HEK293T (cell line): ENCODE measurements at regions not wholly inside any gene's neighbourhood (a gene's known extent, or its start where the extent isn't known, plus 50 kb on each side); places are given as distances from the start of the nearest gene placed in this dataset.

Source experiments
- CTCF ChIA-PET: fragments of 350-600 bp; formaldehyde crosslinking; extraction: SDS; loops from one replicate; lab custom pipeline; 2021; ENCODE audit warnings: antibody characterized with exemption, inconsistent platforms; lab: Yijun Ruan, JAX
- POLR2A ChIA-PET: fragments of 350-600 bp; formaldehyde crosslinking; extraction: SDS; loops from one replicate; lab custom pipeline; 2020; ENCODE audit warnings: antibody characterized with exemption, inconsistent platforms; lab: Yijun Ruan, JAX
- DNase-seq: peaks from one replicate; pipeline ENCODE4 v3.0.0; 2012; ENCODE audit warnings: mixed read lengths; ENCODE audit errors: extremely low spot score
- ARNT ChIP-seq: fragments of 450-650 bp; IDR thresholded peaks from 2 replicates; pipeline ENCODE4 v1.6.1; 2017; ENCODE audit warnings: mild to moderate bottlenecking
- BHLHE40 ChIP-seq: fragments of 450-650 bp; IDR thresholded peaks from 2 replicates; pipeline ENCODE4 v1.6.1; 2016; ENCODE audit warnings: mild to moderate bottlenecking, moderate library complexity, borderline replicate concordance
- CTBP1 ChIP-seq: fragments of 450-650 bp; IDR thresholded peaks from 2 replicates; pipeline ENCODE4 v1.6.1; 2016; ENCODE audit warnings: borderline replicate concordance
- ELF4 ChIP-seq: fragments of 450-650 bp; IDR thresholded peaks from 2 replicates; pipeline ENCODE4 v1.6.1; 2017; ENCODE audit warnings: antibody characterized with exemption
- FOXA1 ChIP-seq: fragments of 450-650 bp; IDR thresholded peaks from 2 replicates; pipeline ENCODE4 v1.6.1; 2016; ENCODE audit warnings: mild to moderate bottlenecking
- FOXK2 ChIP-seq: fragments of 450-650 bp; IDR thresholded peaks from 2 replicates; pipeline ENCODE4 v1.6.1; 2016; ENCODE audit warnings: mild to moderate bottlenecking
- FOXM1 ChIP-seq: fragments of 450-650 bp; IDR thresholded peaks from 2 replicates; pipeline ENCODE4 v1.6.1; 2017; ENCODE audit warnings: mild to moderate bottlenecking, borderline replicate concordance
- HDGF ChIP-seq: fragments of 450-650 bp; IDR thresholded peaks from 2 replicates; pipeline ENCODE4 v1.6.1; 2017; ENCODE audit warnings: antibody characterized with exemption, borderline replicate concordance
- L3MBTL2 ChIP-seq: fragments of 450-650 bp; conservative IDR thresholded peaks from 2 replicates; pipeline ENCODE4 v1.6.1; 2016; ENCODE audit warnings: mild to moderate bottlenecking
- LEF1 ChIP-seq: fragments of 450-650 bp; IDR thresholded peaks from 2 replicates; pipeline ENCODE4 v1.6.1; 2017; ENCODE audit warnings: mild to moderate bottlenecking, borderline replicate concordance
- NFRKB ChIP-seq: fragments of 450-650 bp; IDR thresholded peaks from 2 replicates; pipeline ENCODE4 v1.6.1; 2016; ENCODE audit warnings: mild to moderate bottlenecking, moderate library complexity
- PKNOX1 ChIP-seq: fragments of 450-650 bp; IDR thresholded peaks from 2 replicates; pipeline ENCODE4 v1.6.1; 2016
- SP1 ChIP-seq: fragments of 450-650 bp; IDR thresholded peaks from 2 replicates; pipeline ENCODE4 v1.6.1; 2017
- SUZ12 ChIP-seq: fragments of 450-650 bp; IDR thresholded peaks from 2 replicates; pipeline ENCODE4 v1.6.1; 2016; ENCODE audit warnings: mild to moderate bottlenecking
- TARDBP ChIP-seq: fragments of 450-650 bp; IDR thresholded peaks from 2 replicates; pipeline ENCODE4 v1.6.1; 2016
- ZNF384 ChIP-seq: fragments of 450-650 bp; IDR thresholded peaks from 2 replicates; pipeline ENCODE4 v1.6.1; 2016

GRCh38 chr12:124653169-124653931, 85.9 kb upstream of the NCOR2 start:
- no peak for TF ChIP-seq CTBP1
- no peak for TF ChIP-seq SUZ12
- TF ChIP-seq HDGF: no peak
- no peak for TF ChIP-seq NFRKB
- TF ChIP-seq PKNOX1: no peak
- TF ChIP-seq L3MBTL2: no peak
- no peak for TF ChIP-seq ARNT
- TF ChIP-seq ELF4: no peak
- no peak for TF ChIP-seq LEF1
- no peak for TF ChIP-seq SP1
- no peak for TF ChIP-seq BHLHE40
- CTCF ChIA-PET: interaction anchor here (0.7 kb wide), 1 partner anchor 1051 kb away, joined by 4 read pairs; no protein-coding TSS in a partner anchor
- POLR2A ChIA-PET: no interaction called here
- DNase-seq: no peak

- no peak for TF ChIP-seq NFRKB
- TF ChIP-seq TARDBP: no peak
- TF ChIP-seq SP1: no peak
- ChIA-PET CTCF (interaction anchor here (0.7 kb wide), 1 partner anchor 1050 kb away, joined by 4 read pairs; no protein-coding TSS in a partner anchor), POLR2A (interaction anchor here (1.8 kb wide), 1 partner anchor 11 kb away, joined by 4 read pairs; no protein-coding TSS in a partner anchor)
- DNase-seq: no peak
Observed at GRCh38 chr12:124652661-124653060, 85.2 kb upstream of the NCOR2 start.

DNA sequence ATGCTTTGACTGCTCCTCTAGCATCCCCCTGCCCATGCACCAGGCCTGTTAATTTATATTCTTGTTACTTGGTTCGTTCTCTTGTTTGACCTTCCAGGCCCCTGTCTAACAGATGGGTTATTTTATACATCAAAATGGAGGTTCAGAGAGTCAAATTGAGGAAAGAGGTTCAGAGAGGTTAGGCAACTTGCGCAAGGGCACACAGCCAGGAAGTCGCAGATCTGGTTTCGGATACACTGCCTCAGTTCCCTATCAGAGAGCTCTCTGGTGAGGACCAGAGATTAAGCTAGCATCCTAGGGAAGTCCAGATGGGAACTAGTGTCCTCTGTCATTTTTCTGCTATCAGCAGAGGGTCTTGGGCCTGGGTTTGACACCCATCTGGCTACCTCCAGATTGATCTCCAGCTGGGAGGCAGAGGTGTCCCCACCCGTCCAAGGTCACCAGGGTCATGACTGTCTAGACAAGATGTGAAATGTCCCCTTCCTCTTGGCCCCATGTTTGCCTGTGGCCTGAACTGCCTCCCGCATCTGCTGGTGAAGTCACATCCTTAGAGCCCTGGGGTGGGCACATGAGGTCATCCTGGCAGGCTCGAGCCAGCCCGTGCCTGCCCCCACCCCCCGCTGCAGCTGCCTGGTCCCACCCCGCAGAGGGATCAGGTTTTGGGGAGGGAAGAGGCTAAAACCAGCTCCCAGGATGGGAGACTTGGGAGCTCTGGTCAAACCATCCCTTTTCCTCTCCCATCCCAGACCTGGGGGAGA, 84.3 kb upstream of the NCOR2 start:
- ChIA-PET CTCF (no interaction called here), POLR2A (interaction anchor here (0.7 to 1.8 kb wide), 2 partner anchors 10 to 47 kb away, joined by 3 to 4 read pairs; no protein-coding TSS in a partner anchor)
- TF ChIP-seq TARDBP: no peak
- no peak for TF ChIP-seq ARNT
- no peak for TF ChIP-seq PKNOX1
- no peak for TF ChIP-seq L3MBTL2
- no peak for TF ChIP-seq FOXK2
- TF ChIP-seq CTBP1: no peak
- TF ChIP-seq NFRKB: no peak
- no peak for DNase-seq

DNA sequence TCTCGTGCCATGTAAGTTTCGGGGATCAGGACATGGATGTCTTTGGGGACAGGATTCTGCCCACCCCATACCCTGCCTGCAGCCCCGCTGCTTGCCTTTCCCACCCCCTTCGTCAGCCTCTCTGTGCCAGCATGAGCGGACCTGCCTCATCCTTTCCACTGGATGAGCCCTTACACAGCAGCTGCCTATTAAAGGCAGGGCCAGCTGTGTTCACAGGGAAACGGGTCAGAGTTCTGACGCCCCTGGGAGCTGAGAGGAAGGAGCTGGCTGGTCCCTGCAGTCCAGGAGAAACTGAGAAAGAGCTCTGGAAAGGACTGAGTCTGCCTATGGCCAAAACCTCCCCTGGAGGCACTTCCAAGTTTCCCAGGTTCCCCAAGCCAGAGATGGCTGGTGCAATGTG, 83.5 kb upstream of the NCOR2 start:
- DNase-seq: no peak
- CTCF ChIA-PET: no interaction called here
- TF ChIP-seq FOXM1 (no peak), LEF1 (no peak), TARDBP (no peak), ARNT (no peak), PKNOX1 (no peak)
- POLR2A ChIA-PET: interaction anchor here (0.7 to 1.8 kb wide), 2 partner anchors 9 to 46 kb away, joined by 3 to 4 read pairs; no protein-coding TSS in a partner anchor

DNA sequence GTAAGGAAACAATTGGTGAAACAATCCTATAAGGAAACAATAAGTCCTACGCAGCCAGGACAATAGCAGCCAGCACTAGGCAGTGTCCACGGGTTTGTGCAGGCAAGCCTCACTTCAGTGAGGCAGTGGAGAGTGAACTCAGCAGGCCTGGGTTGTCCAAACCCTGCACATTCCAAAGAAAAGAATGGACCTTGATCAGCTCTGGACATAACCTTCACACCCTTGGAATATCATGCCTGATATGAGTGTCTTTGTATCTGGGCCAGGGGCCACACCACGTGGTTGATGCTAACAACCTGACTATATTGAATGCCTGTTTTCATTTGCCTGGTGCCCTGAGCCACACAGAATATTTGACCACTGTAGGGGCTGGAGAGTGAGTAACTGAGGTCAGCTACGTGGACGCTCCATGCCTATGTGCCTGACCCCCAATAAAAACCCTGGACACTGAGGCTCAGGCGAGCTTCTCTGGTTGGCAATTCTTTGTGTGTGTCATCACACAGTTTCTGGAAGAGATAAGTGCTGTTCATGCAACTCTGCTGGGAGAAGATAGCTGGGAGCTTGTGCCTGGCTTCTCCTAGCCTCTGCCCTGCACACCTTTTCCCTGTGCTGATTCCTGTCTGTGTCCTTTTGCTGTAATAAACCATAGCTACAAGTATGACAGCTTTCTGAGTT, 81.4 kb upstream of the NCOR2 start:
- DNase-seq: no peak
- CTCF ChIA-PET: no interaction called here
- POLR2A ChIA-PET: no interaction called here

More for the DNA sequence above, 81.4 kb upstream of the NCOR2 start:
- TF ChIP-seq FOXK2 (no peak), ARNT (no peak), HDGF (no peak), SUZ12 (no peak), ELF4 (no peak), FOXM1 (no peak), TARDBP (no peak), PKNOX1 (no peak), FOXA1 (no peak), ZNF384 (no peak), CTBP1 (no peak)
